DND-41 (cell line): ENCODE measurements at regions not wholly inside any gene's neighbourhood (a gene's known extent, or its start where the extent isn't known, plus 50 kb on each side); places are given as distances from the start of the nearest gene placed in this dataset.

Source experiments
- ATAC-seq: fragments of 200-7000 bp; cut with Tn5 transposase; 3 replicates; pipeline ENCODE4 v1.9.1; 2021; ENCODE audit warnings: low read depth; ENCODE audit not compliant: insufficient read depth
- DNase-seq: peaks from one replicate; pipeline ENCODE4 v3.0.0-alpha.2; 2020
- H2AFZ ChIP-seq: 2 replicates; pipeline ENCODE4 v1.6.0; 2012; ENCODE audit warnings: low read depth, low read length
- H3K27ac ChIP-seq: 2 replicates; pipeline ENCODE4 v1.5.1; 2012; ENCODE audit warnings: low read length, inconsistent platforms
- H3K27me3 ChIP-seq: fragments of 200-600 bp; sonication (generic); 2 replicates; pipeline ENCODE4 v1.6.0; 2012; ENCODE audit warnings: low read length, mild to moderate bottlenecking, inconsistent platforms; ENCODE audit not compliant: insufficient read depth, poor library complexity
- H3K36me3 ChIP-seq: 2 replicates; pipeline ENCODE4 v1.5.1; 2012; ENCODE audit warnings: low read length, inconsistent platforms; ENCODE audit not compliant: insufficient read depth
- H3K4me1 ChIP-seq: 2 replicates; pipeline ENCODE4 v1.5.1; 2012; ENCODE audit warnings: mild to moderate bottlenecking, low read length; ENCODE audit not compliant: insufficient read depth
- H3K4me2 ChIP-seq: 2 replicates; pipeline ENCODE4 v1.6.0; 2012; ENCODE audit warnings: mild to moderate bottlenecking, moderate library complexity, low read length, inconsistent platforms; ENCODE audit not compliant: insufficient read depth
- H3K4me3 ChIP-seq, 2 experiments: fragments of 200-600 bp in 1 of 2; shearing (Covaris generic) in 1 of 2; 2 replicates each; pipeline ENCODE4 v1.5.1; 2012 to 2016; ENCODE audit warnings: inconsistent platforms in 2 of 2, low read length in 2 of 2, mild to moderate bottlenecking in 2 of 2, low read depth in 1 of 2, moderate library complexity in 1 of 2
- H3K79me2 ChIP-seq: 2 replicates; pipeline ENCODE4 v1.6.0; 2012; ENCODE audit warnings: low read length, inconsistent platforms; ENCODE audit not compliant: insufficient read depth
- H3K9ac ChIP-seq: 2 replicates; pipeline ENCODE4 v1.6.0; 2012; ENCODE audit warnings: low read depth, mild to moderate bottlenecking, inconsistent platforms, low read length, moderate library complexity
- H3K9me3 ChIP-seq: 2 replicates; pipeline ENCODE4 v1.5.1; 2012; ENCODE audit warnings: low read length, moderate library complexity, mild to moderate bottlenecking, inconsistent platforms; ENCODE audit not compliant: insufficient read depth, severe bottlenecking
- H4K20me1 ChIP-seq: 2 replicates; pipeline ENCODE4 v1.6.0; 2012; ENCODE audit warnings: low read length; ENCODE audit not compliant: insufficient read depth
- EZH2 ChIP-seq: IDR thresholded peaks from 3 replicates; pipeline ENCODE4 v1.6.1; 2012; ENCODE audit warnings: borderline replicate concordance, low read depth, mild to moderate bottlenecking, moderate library complexity, low read length, inconsistent platforms; ENCODE audit not compliant: severe bottlenecking
- TF ChIP-seq, protein P1 (sequence below): IDR thresholded peaks from 2 replicates; pipeline ENCODE4 v1.5.1; 2012; ENCODE audit warnings: borderline replicate concordance, low read length, moderate library complexity, mild to moderate bottlenecking; ENCODE audit not compliant: poor library complexity, severe bottlenecking; ENCODE audit errors: extremely low read depth

DNA sequence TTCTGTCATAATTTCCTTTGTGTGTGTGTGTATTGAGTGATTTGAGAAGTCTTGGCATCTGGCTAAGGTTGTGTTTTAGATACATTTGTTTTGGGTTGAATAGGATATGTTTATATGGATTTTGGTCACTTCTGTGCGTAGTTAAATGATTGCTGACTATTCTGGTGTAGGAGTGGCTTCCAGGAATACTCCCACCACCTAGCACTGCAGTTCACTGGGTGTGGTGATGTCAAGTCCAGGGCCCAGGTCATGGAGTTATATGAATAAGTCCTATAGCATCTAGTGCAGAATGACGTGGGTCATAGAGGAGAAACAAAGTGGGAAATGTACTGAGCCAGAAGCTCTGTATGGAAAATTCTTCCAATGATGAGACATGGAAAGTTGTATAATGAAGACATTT is 465.4 kb upstream of the CCL2 start:
- Histone ChIP-seq H3K27ac (no peak overlapping the region), H3K9me3 (no peaks in the 10 kb centered on the region), H3K79me2 (no peaks in the 10 kb centered on the region), H4K20me1 (no peaks in the 10 kb centered on the region), H3K9ac (no peak overlapping the region), H3K36me3 (no peaks in the 10 kb centered on the region), H3K4me3 (no peak overlapping the region), H3K4me1 (no peaks in the 10 kb centered on the region), H2AFZ (no peak overlapping the region), H3K27me3 (peaks cover 5% of the 10 kb centered on the region), H3K4me2 (no peak overlapping the region)
- no peak for TF ChIP-seq EZH2
- TF ChIP-seq, protein P1, sequence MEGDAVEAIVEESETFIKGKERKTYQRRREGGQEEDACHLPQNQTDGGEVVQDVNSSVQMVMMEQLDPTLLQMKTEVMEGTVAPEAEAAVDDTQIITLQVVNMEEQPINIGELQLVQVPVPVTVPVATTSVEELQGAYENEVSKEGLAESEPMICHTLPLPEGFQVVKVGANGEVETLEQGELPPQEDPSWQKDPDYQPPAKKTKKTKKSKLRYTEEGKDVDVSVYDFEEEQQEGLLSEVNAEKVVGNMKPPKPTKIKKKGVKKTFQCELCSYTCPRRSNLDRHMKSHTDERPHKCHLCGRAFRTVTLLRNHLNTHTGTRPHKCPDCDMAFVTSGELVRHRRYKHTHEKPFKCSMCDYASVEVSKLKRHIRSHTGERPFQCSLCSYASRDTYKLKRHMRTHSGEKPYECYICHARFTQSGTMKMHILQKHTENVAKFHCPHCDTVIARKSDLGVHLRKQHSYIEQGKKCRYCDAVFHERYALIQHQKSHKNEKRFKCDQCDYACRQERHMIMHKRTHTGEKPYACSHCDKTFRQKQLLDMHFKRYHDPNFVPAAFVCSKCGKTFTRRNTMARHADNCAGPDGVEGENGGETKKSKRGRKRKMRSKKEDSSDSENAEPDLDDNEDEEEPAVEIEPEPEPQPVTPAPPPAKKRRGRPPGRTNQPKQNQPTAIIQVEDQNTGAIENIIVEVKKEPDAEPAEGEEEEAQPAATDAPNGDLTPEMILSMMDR: no peak
- DNase-seq (no peak), ATAC-seq (no peak)

DNA sequence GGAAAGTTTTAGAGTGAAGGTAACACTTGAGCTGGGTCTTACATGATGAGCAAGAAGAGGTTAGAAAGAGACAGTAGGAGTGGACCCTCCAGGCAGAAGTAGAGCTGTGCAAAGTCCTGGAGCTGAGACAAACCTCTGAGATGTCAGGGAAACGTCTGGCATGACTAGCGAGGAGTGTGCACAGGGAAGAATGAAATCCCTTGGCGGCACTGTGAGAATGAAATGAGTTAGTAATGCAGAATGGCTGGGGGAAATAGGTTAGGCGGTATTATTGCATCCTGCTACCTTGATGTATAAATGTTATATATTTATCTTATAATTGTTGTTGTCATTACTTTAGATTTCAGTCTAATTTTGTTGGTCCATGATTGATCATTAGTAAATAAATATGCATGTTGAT is 457.9 kb upstream of the CCL2 start:
- Histone ChIP-seq H4K20me1 (no peaks in the 10 kb centered on the region), H3K27ac (no peak overlapping the region), H3K9me3 (no peaks in the 10 kb centered on the region), H3K4me1 (no peaks in the 10 kb centered on the region), H3K36me3 (no peaks in the 10 kb centered on the region), H3K27me3 (peaks cover 9% of the 10 kb centered on the region), H3K4me2 (no peak overlapping the region), H3K79me2 (no peaks in the 10 kb centered on the region), H2AFZ (no peak overlapping the region), H3K9ac (no peak overlapping the region), H3K4me3 (no peak overlapping the region)
- DNase-seq (no peak), ATAC-seq (no peak)
- no peak for TF ChIP-seq EZH2
- TF ChIP-seq, protein P1: no peak

DNA sequence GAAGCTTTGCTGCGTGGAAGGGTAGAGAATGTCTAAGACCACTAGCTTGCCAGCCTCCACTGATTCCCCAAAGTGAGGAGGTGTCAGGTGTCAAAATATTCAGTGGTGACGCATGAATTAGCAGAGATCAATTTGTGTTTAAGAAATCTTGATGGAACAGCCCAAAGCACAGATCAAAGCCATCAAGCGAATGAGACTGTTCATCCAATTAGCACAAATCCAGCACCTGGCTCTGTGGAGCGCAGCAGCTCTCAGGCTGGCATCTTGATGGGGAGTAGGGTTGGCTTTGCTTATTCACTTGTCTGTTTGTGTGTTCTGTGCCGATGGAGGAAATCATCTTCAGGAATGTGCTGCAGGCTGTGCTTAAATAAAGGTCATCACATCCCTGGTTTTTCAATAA is 456.8 kb upstream of the CCL2 start:
- Histone ChIP-seq H3K4me2 (no peak overlapping the region), H3K36me3 (no peaks in the 10 kb centered on the region), H2AFZ (no peak overlapping the region), H3K4me1 (no peaks in the 10 kb centered on the region), H3K27me3 (peaks cover 11% of the 10 kb centered on the region), H3K9ac (no peak overlapping the region), H3K79me2 (no peaks in the 10 kb centered on the region), H3K9me3 (no peaks in the 10 kb centered on the region), H3K27ac (no peak overlapping the region), H4K20me1 (no peaks in the 10 kb centered on the region), H3K4me3 (no peak overlapping the region)
- ATAC-seq (no peak), DNase-seq (no peak)
- no peak for TF ChIP-seq EZH2
- TF ChIP-seq, protein P1: no peak
